ENCODE measurements at regions not wholly inside any gene's neighbourhood (a gene's known extent, or its start where the extent isn't known, plus 50 kb on each side); places are given as distances from the start of the nearest gene placed in this dataset.

DNA sequence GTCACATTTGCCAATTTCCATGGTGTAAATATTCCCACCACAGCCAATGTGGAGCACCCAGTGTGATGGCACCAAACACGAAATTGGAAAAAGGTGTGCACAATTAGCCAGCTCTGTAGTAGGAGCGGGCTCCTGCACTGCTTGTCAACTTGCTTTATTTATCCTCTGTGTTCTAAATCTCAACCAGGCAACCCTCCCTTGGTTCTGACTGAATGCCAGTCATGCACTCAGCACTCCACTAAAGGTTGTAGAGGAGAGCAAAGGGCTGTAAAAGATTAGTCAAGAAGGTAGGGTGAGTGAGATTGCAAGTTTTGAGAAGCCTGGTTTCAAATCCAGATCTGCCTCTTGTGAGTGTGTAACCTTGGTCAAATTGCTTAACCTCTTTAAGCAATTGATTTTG is 71.5 kb upstream of the EGR2 start:
- Histone ChIP-seq H3K9me3 (ENCODE audit: control insufficient read depth, low read length) (no peaks in the 10 kb centered on the region), H3K27ac (ENCODE audit: low read depth, low read length, severe bottlenecking) (no peak overlapping the region), H3K4me3 (ENCODE audit: extremely low read depth, insufficient read depth, low read length, poor library complexity, severe bottlenecking) (no peak overlapping the region), H3K36me3 (ENCODE audit: control insufficient read depth, insufficient read depth, low read length) (no peaks in the 10 kb centered on the region), H3K4me1 (ENCODE audit: control insufficient read depth, insufficient read depth, low read length, poor library complexity, severe bottlenecking) (peaks cover 21% of the 10 kb centered on the region)
- 89 to 92% methylated on average over 1 to 2 of the region's 2 CpGs for WGBS, 2 experiments (ENCODE audit: insufficient coverage in 2 of 2)

GRCh38 chr10:62885684-62886461 is 69.7 kb upstream of the EGR2 start:
- Histone ChIP-seq H3K9me3 (ENCODE audit: control insufficient read depth, low read length) (no peaks in the 10 kb centered on the region), H3K36me3 (ENCODE audit: control insufficient read depth, insufficient read depth, low read length) (no peaks in the 10 kb centered on the region), H3K4me3 (ENCODE audit: extremely low read depth, insufficient read depth, low read length, poor library complexity, severe bottlenecking) (no peak overlapping the region), H3K4me1 (ENCODE audit: control insufficient read depth, insufficient read depth, low read length, poor library complexity, severe bottlenecking) (peaks cover 21% of the 10 kb centered on the region), H3K27ac (ENCODE audit: low read depth, low read length, severe bottlenecking) (peak overlapping the region; percentile 72)
- 80 to 81% methylated on average over 5 to 7 of the region's 7 CpGs for WGBS, 2 experiments (ENCODE audit: insufficient coverage in 2 of 2)

- H3K4me3 ChIP-seq (ENCODE audit: extremely low read depth, insufficient read depth, low read length, poor library complexity, severe bottlenecking): no peak overlapping the region
- no peaks in the 10 kb centered on the region for H3K4me1 ChIP-seq (ENCODE audit: control insufficient read depth, insufficient read depth, low read length, poor library complexity, severe bottlenecking)
- WGBS, 2 experiments (ENCODE audit: insufficient coverage in 2 of 2): 85 to 89% methylated on average over 2 of the region's 3 CpGs
- H3K36me3 ChIP-seq (ENCODE audit: control insufficient read depth, insufficient read depth, low read length): no peaks in the 10 kb centered on the region
- no peaks in the 10 kb centered on the region for H3K9me3 ChIP-seq (ENCODE audit: control insufficient read depth, low read length)
- H3K27ac ChIP-seq (ENCODE audit: low read depth, low read length, severe bottlenecking): no peak overlapping the region
These were observed 64.0 kb upstream of the EGR2 start for GRCh38 chr10:62880162-62880561.

DNA sequence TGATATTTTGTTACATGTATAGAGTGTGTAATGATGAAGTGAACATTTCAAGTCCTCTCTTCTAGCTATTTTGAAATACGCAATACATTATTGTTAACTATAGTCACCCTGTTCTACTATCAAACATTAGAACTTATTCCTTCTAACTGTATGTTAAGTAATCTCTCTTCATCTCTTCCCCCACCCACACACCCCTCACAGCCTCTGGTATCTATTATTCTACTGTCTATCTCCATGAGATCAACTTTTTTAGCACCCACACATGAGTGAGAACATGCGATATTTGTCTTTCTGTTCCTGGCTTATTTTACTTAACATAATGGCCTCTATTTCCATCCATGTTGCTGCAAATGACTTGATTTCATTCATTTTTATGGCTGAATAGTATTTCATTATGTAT is 57.7 kb upstream of the EGR2 start:
- H3K4me3 ChIP-seq (ENCODE audit: extremely low read depth, insufficient read depth, low read length, poor library complexity, severe bottlenecking): no peak overlapping the region
- H3K27ac ChIP-seq (ENCODE audit: low read depth, low read length, severe bottlenecking): no peak overlapping the region
- H3K9me3 ChIP-seq (ENCODE audit: control insufficient read depth, low read length): no peaks in the 10 kb centered on the region
- H3K4me1 ChIP-seq (ENCODE audit: control insufficient read depth, insufficient read depth, low read length, poor library complexity, severe bottlenecking): no peaks in the 10 kb centered on the region
- 100% methylated on average over 1 of the region's 2 CpGs; no CpG with 5 or more reads in 1 of the 2 experiments for WGBS, 2 experiments (ENCODE audit: insufficient coverage in 2 of 2)
- H3K36me3 ChIP-seq (ENCODE audit: control insufficient read depth, insufficient read depth, low read length): no peaks in the 10 kb centered on the region

GRCh38 chr10:62870866-62871265 is 54.7 kb upstream of the EGR2 start:
- WGBS, 2 experiments (ENCODE audit: insufficient coverage in 2 of 2): 91 to 96% methylated on average over 4 to 5 of the region's 7 CpGs
- Histone ChIP-seq H3K27ac (ENCODE audit: low read depth, low read length, severe bottlenecking) (no peak overlapping the region), H3K4me3 (ENCODE audit: extremely low read depth, insufficient read depth, low read length, poor library complexity, severe bottlenecking) (no peak overlapping the region)

GRCh38 chr10:62869958-62870357 is 53.8 kb upstream of the EGR2 start:
- no CpG with 5 or more reads among the region's 3 CpGs for WGBS, 2 experiments (ENCODE audit: insufficient coverage in 2 of 2)
- H3K4me1 ChIP-seq (ENCODE audit: control insufficient read depth, insufficient read depth, low read length, poor library complexity, severe bottlenecking): no peaks in the 10 kb centered on the region
- no peaks in the 10 kb centered on the region for H3K36me3 ChIP-seq (ENCODE audit: control insufficient read depth, insufficient read depth, low read length)
- H3K9me3 ChIP-seq (ENCODE audit: control insufficient read depth, low read length): no peaks in the 10 kb centered on the region
- no peak overlapping the region for H3K4me3 ChIP-seq (ENCODE audit: extremely low read depth, insufficient read depth, low read length, poor library complexity, severe bottlenecking)
- H3K27ac ChIP-seq (ENCODE audit: low read depth, low read length, severe bottlenecking): no peak overlapping the region

More at GRCh38 chr10:62870866-62871265, 54.7 kb upstream of the EGR2 start:
- H3K9me3 ChIP-seq (ENCODE audit: control insufficient read depth, low read length): no peaks in the 10 kb centered on the region
- H3K36me3 ChIP-seq (ENCODE audit: control insufficient read depth, insufficient read depth, low read length): no peaks in the 10 kb centered on the region
- H3K4me1 ChIP-seq (ENCODE audit: control insufficient read depth, insufficient read depth, low read length, poor library complexity, severe bottlenecking): no peaks in the 10 kb centered on the region

GRCh38 chr10:62866941-62867340 is 50.8 kb upstream of the EGR2 start:
- 80% methylated on average over 1 of the region's 1 CpG; no CpG with 5 or more reads in 1 of the 2 experiments for WGBS, 2 experiments (ENCODE audit: insufficient coverage in 2 of 2)
- Histone ChIP-seq H3K9me3 (ENCODE audit: control insufficient read depth, low read length) (no peaks in the 10 kb centered on the region), H3K27ac (ENCODE audit: low read depth, low read length, severe bottlenecking) (no peak overlapping the region), H3K4me1 (ENCODE audit: control insufficient read depth, insufficient read depth, low read length, poor library complexity, severe bottlenecking) (no peaks in the 10 kb centered on the region), H3K4me3 (ENCODE audit: extremely low read depth, insufficient read depth, low read length, poor library complexity, severe bottlenecking) (no peak overlapping the region), H3K36me3 (ENCODE audit: control insufficient read depth, insufficient read depth, low read length) (no peaks in the 10 kb centered on the region)

GRCh38 chr10:62866451-62866850 is 50.3 kb upstream of the EGR2 start:
- Histone ChIP-seq H3K4me3 (ENCODE audit: extremely low read depth, insufficient read depth, low read length, poor library complexity, severe bottlenecking) (no peak overlapping the region), H3K4me1 (ENCODE audit: control insufficient read depth, insufficient read depth, low read length, poor library complexity, severe bottlenecking) (no peaks in the 10 kb centered on the region), H3K9me3 (ENCODE audit: control insufficient read depth, low read length) (no peaks in the 10 kb centered on the region), H3K27ac (ENCODE audit: low read depth, low read length, severe bottlenecking) (no peak overlapping the region), H3K36me3 (ENCODE audit: control insufficient read depth, insufficient read depth, low read length) (no peaks in the 10 kb centered on the region)
- no CpG with 5 or more reads among the region's 2 CpGs for WGBS, 2 experiments (ENCODE audit: insufficient coverage in 2 of 2)
